CD4-positive, alpha-beta T cell treated with Interleukin-21 for 1 hour (primary cell): ENCODE measurements at regions not wholly inside any gene's neighbourhood (a gene's known extent, or its start where the extent isn't known, plus 50 kb on each side); places are given as distances from the start of the nearest gene placed in this dataset.

Source experiments
- DNase-seq: peaks from one replicate; pipeline ENCODE4 v3.0.0-alpha.2; 2020

DNA sequence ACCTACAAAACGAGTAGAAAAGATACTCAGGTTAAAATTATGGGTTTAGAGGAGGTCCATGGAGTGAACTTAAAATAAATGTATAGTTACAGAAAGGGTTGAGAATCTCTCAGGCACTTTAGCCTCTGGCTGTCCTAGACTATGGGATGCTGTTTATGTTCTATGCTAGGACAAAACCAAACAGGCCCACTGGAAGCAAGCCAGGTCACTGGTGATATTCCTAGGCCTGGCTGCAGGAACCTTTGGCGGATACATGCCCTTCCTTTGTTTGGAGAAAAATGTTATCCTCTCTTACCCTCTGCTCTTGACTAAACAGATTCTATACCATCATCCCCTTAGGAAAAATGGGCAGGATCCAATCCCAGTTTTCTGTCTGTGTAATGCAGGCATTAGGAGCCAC, 90.7 kb upstream of the DUSP10 start:
- DNase-seq: no peak

GRCh38 chr1:221832151-221832550, 90.3 kb upstream of the DUSP10 start:
- DNase-seq: no peak

DNA sequence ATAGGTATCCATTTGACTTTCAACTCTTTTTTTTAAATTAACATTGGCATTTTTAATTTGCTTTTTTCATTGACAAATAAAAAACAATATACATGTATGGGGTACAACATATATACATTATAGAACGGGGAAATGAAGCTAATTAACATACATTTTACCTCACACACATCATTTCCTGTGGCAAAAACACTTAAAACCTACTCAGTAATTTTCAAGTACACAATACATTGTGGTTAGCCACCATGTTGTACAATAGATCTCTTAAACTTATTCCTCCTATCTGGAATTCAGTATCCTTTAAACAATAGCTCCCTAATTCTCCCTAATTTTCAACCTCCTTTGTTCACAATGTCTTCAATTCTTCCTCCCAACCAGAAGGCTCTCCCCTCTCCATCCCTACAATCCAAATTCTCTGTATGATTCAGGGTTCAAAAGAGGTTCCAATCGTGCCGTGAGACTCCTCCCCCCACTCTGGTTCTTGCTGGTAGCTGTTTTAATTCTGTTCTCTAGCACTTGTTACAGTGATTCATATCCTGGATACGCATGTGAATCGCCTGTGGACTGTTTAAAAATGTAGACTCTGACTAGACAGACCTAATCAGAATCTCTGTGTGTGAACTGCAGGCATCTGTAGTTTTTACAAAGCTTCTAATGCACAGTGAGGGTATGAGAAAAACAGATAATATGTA, 87.6 kb upstream of the DUSP10 start:
- DNase-seq: peak; percentile 64

GRCh38 chr1:221827307-221827642, 85.4 kb upstream of the DUSP10 start:
- DNase-seq: no peak

GRCh38 chr1:221824909-221825308, 83.0 kb upstream of the DUSP10 start:
- DNase-seq: no peak

DNA sequence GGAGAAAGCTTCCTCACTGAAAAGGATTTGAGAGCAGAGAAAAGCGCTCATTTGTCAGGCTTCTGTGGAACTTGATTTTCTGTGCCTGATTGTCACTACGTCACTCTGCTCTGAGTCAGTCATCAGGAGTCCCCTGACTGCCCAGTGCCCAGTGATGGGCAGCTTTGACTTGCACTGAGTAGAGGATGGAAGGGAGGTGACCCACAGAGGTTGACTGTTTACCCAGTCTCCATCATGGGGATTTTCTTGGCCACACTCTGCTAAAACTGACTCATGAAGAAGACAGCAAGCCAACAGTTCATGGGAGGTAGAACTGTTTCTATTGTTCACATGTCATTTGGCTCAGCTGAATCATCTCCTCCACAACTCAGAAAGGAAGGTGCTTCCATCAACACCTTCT, 82.1 kb upstream of the DUSP10 start:
- DNase-seq: no peak

DNA sequence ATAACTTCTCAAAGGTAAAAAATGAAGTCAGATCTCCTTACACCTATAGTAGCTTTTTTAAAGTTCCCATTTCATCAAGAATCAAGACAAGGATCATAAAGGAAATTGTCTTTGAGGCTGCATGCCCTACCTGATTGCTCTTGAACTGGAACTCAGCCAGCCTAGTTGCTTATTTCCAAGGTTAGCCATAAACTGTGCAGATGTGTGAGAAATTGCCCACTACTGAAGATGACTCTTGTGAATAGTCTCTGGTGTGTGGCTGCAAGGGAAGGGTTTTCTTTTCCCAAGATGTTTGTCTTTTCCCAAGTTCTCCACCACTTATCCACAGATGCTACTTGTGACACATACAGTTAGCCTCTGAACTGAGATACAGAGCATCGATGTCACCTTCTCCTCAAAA, 81.7 kb upstream of the DUSP10 start:
- DNase-seq: no peak

DNA sequence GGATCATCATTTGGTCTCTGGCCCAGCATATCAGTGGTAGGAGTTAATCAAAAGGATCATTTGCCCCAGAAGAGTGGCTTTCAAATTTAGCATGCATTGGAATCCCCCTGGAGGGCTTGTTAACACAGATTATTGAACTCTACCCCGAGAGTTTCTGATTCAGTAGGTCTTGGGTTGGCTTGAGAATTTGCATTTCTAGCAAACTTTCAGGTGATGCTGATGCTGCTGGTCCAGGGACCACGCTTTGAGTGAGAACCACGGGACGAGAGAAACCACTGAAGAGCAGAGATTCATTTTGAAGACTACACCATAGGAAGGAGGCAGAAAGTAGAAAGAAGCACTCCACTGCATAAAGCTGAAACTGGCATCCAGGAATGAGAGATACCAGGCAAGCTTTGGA, 81.3 kb upstream of the DUSP10 start:
- DNase-seq: no peak

- no peak for DNase-seq
Observed at GRCh38 chr1:221822591-221822990, 80.7 kb upstream of the DUSP10 start.

- no peak for DNase-seq
Observed at GRCh38 chr1:221816899-221817298, 75.0 kb upstream of the DUSP10 start.

DNA sequence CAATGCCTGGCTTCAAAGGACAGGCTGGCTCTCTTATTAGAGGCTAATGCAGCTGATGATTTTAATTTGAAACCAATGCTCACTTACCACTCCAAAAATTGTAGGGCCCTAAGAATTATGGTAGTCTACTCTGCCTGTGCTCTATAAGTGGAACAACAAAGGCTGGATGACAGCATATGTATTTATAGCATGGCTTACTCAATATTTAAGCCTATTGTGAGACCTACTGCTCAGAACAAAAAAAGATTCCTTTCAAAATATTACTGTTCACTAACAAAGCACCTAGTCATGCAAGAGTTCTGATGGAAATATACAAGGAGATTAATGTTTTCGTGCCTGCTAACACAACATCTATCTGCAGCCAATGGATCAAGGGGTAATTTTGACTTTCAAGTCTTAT, 73.8 kb upstream of the DUSP10 start:
- no peak for DNase-seq

- DNase-seq: no peak
Observed at GRCh38 chr1:221813887-221814286, 72.0 kb upstream of the DUSP10 start.

DNA sequence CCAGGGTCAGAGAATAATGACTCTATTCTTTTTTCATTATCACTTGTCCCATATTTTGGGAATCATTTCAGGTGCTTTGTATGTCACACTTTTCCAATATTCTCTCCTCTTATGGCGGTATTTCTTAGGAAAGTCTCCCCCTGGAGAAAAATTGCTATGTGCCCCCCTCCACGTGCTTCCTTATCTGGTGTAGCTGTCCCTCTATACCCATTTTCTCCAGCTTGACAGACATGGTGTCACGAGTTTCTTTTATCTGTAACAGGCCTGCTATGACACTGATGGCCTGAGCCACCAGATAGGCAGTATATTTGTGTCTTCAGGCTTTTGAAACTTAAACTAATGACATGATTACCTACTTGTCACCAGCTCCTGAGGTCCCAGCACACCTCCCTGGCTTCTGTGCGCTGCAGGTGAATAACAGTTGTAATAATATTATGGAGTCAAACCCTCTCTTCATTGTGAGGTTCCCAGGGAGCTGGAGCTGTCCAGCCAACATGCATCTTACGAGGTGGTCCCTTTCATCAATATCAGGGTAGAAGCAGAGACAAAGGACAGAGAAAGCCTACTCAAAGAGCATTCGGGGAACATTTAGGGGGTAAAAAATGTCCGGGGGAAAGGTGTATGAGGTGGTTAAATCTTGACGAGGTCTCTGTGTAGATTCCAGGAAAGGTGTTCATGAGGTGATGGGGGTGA, 71.2 kb upstream of the DUSP10 start:
- no peak for DNase-seq

- DNase-seq: no peak
Observed at GRCh38 chr1:221812088-221812752, 70.3 kb upstream of the DUSP10 start.

GRCh38 chr1:221810406-221810805, 68.5 kb upstream of the DUSP10 start:
- no peak for DNase-seq

- no peak for DNase-seq
Observed at GRCh38 chr1:221809091-221810029, 67.5 kb upstream of the DUSP10 start.

DNA sequence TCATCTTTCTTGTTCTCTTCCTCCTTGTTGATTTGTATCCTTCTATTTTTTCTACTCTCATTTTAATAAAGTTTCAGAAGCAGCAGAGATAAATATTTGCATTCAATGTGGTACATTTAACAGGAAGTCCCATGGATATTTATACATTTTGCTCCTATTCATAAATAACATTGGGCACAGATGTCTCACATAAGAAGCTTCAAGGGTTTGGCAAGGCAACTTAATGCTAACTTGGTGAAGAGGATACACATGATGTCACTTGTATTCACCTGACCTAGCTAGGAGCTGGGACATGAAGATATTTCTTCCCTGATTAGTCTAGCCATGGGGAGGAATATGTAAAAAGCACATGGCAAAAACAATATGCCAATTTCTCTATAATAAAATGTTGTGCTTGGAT, 65.1 kb upstream of the DUSP10 start:
- DNase-seq: no peak

- no peak for DNase-seq
Observed at GRCh38 chr1:221806236-221806635, 64.3 kb upstream of the DUSP10 start.

GRCh38 chr1:221805121-221805520, 63.2 kb upstream of the DUSP10 start:
- DNase-seq: no peak

DNA sequence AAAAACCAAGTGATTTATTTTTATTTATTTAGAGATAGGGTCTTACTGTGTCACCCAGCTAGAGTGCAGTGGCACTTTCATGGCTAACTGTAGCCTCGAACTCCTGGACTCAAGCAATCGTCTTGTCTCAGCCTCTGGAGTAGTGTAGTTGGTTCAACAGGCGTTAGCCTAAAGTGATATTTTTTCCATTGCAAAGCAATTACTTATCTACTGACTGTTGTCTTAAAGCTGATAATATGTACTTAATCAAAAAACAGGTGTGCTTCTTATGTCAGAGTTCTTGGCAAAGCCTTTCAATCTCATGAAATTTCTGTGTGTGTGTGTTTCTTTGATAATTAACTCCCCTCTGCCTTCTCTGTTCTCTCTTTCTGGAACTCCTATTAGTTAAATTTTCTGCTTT, 62.4 kb upstream of the DUSP10 start:
- DNase-seq: no peak

DNA sequence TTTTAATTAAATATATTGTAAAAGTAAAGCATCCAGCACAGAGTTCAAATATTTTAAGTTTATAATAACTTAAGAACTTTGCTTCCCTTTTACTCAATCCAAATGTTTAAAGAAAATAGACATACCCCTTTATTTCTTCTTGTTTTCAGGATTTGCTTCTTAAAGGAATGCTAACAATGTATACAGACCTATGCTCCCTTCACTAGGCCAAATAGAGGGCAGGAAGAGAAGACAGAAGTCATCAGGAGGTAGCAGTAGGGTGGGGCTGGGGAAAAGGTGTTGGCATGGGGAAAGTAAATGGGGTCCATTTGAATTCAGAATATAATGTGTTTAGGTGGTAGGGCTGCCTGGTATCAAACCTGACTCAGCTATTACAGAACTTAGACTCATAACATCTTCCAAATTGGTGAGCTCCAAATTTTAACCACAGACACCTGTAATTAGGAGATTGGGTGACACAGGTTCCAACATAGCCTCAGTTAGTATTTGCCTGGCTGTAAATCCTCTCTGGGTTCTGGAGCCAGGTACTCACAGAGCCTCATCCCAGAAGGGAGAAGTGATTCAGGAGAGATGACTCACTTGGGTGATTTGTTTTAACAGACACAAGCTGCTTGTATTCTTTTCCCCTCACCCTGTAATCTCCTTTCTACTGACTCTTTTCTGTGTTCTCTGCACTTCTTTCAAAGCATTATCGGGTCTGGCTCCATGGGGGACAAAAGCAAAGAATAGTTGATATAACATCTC, 60.1 kb upstream of the DUSP10 start:
- no peak for DNase-seq

DNA sequence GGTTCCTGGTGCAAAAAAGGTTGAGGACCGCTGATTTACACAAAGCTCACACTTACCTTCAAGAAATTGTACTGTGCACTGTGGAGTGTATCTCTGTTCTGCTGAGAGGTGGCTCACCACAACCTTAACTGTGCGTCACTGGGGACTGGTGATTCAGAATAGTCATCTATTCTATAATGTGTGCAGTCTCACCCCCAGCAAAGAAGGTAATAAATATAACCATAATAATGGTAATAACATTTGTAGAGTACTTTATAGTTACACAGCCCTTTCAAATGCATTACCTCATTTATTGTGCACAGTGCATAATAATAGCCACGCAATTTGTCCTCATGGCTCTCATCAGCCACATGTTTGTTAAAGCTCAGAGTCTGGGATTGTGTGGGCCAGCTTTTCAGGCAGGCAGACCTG, 59.4 kb upstream of the DUSP10 start:
- DNase-seq: no peak

DNA sequence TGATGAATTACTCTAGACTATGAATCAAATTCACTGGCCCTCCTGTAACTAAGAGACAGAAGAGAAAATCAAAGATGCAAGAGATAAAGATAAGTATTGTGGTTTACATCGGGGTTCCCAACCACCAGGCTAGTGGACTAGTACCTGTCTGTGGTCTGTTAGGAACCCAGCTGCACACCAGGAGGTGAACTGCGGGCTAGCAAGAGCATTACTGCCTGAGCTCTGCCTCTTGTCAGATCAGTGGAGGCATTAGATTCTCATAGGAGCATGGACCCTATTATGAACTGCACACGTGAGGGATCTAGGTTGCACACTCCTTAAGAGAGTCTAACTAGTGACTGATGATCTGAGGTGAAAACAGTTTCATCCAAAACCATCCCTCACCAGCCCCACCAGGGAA, 58.9 kb upstream of the DUSP10 start:
- DNase-seq: no peak
